ENCODE measurements at regions not wholly inside any gene's neighbourhood (a gene's known extent, or its start where the extent isn't known, plus 50 kb on each side); places are given as distances from the start of the nearest gene placed in this dataset.

DNA sequence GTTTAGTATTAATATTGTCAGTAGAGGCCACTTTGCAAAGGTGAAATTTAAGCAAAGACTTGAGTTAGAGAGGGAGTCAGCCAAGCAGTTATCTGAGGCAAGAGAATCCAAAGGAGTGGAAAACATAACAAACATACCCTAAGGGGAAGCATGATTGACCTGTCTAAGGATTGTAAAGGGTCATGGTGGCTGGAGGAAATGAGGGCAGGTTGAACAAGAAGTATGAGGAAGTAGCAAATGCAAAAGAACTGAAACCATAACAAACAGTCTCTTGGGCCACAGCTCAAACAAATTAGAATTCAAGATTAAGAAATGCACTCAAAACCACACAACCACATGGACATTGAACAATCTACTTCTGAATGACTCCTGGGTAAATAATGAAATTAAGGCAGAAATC, 103.2 kb downstream of the FBXO5 start:
- TF ChIP-seq CTCF (IDR thresholded peaks at IDR 0.05; ENCODE audit: low read depth, low read length, missing input control), result no peak
- TF ChIP-seq RAD21 (IDR thresholded peaks at IDR 0.05), result no peak
- no peak for TF ChIP-seq MAX (IDR thresholded peaks at IDR 0.05)
- no peak for TF ChIP-seq GABPA (IDR thresholded peaks at IDR 0.05 in 1 of 2, conservative IDR thresholded peaks at IDR 0.05 in 1 of 2)
- TF ChIP-seq, protein P1, sequence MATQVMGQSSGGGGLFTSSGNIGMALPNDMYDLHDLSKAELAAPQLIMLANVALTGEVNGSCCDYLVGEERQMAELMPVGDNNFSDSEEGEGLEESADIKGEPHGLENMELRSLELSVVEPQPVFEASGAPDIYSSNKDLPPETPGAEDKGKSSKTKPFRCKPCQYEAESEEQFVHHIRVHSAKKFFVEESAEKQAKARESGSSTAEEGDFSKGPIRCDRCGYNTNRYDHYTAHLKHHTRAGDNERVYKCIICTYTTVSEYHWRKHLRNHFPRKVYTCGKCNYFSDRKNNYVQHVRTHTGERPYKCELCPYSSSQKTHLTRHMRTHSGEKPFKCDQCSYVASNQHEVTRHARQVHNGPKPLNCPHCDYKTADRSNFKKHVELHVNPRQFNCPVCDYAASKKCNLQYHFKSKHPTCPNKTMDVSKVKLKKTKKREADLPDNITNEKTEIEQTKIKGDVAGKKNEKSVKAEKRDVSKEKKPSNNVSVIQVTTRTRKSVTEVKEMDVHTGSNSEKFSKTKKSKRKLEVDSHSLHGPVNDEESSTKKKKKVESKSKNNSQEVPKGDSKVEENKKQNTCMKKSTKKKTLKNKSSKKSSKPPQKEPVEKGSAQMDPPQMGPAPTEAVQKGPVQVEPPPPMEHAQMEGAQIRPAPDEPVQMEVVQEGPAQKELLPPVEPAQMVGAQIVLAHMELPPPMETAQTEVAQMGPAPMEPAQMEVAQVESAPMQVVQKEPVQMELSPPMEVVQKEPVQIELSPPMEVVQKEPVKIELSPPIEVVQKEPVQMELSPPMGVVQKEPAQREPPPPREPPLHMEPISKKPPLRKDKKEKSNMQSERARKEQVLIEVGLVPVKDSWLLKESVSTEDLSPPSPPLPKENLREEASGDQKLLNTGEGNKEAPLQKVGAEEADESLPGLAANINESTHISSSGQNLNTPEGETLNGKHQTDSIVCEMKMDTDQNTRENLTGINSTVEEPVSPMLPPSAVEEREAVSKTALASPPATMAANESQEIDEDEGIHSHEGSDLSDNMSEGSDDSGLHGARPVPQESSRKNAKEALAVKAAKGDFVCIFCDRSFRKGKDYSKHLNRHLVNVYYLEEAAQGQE (IDR thresholded peaks at IDR 0.05), result no peak
